WTC11 (cell line): ENCODE measurements at regions not wholly inside any gene's neighbourhood (a gene's known extent, or its start where the extent isn't known, plus 50 kb on each side); places are given as distances from the start of the nearest gene placed in this dataset.

Experiments
- ATAC-seq: fragments of 200-7000 bp; cut with Tn5 transposase; 2 replicates; pipeline ENCODE4 v1.10.0; 2021; ENCODE audit warnings: mild to moderate bottlenecking, moderate library complexity
- CTCF ChIA-PET: fragments of 300-600 bp; sonication (Branson Sonifier 250); formaldehyde crosslinking; loops from one replicate; lab custom pipeline; 2021; ENCODE audit warnings: antibody characterized with exemption; lab: Charles Lee
- POLR2A ChIA-PET: fragments of 350-600 bp; sonication (Branson Sonifier 250); formaldehyde crosslinking; loops from one replicate; lab custom pipeline; 2021; ENCODE audit warnings: antibody characterized with exemption; lab: Charles Lee
- DNase-seq: peaks from one replicate; pipeline ENCODE4 v3.0.0; 2021; ENCODE audit warnings: low spot score
- H3K27ac Mint-ChIP-seq: 2 replicates; pipeline ENCODE4 v1.8.0; 2021; ENCODE audit warnings: mixed read lengths
- H3K27me3 Mint-ChIP-seq: 2 replicates; pipeline ENCODE4 v1.8.0; 2021; ENCODE audit warnings: low read depth, mild to moderate bottlenecking, moderate library complexity, mixed read lengths
- H3K36me3 Mint-ChIP-seq: 2 replicates; pipeline ENCODE4 v1.8.0; 2021; ENCODE audit warnings: mixed read lengths
- H3K4me1 Mint-ChIP-seq: 2 replicates; pipeline ENCODE4 v1.8.0; 2022; ENCODE audit warnings: mixed read lengths
- H3K4me3 Mint-ChIP-seq: 2 replicates; pipeline ENCODE4 v1.8.0; 2021; ENCODE audit warnings: mild to moderate bottlenecking, moderate library complexity, mixed read lengths
- H3K9me3 Mint-ChIP-seq: 2 replicates; pipeline ENCODE4 v1.8.0; 2021; ENCODE audit warnings: mixed read lengths
- CREM ChIP-seq: sonication (generic); formaldehyde crosslinking; IDR thresholded peaks from 2 replicates; pipeline ENCODE4 v1.8.1; 2022; ENCODE audit warnings: mild to moderate bottlenecking, missing genetic modification reagents, moderate library complexity
- ELF4 ChIP-seq: sonication (generic); formaldehyde crosslinking; IDR thresholded peaks from 2 replicates; pipeline ENCODE4 v1.8.1; 2022; ENCODE audit warnings: low read depth, mild to moderate bottlenecking, moderate library complexity, missing genetic modification reagents
- EMX1 ChIP-seq: fragments of 250-450 bp; sonication (Bioruptor Pico); IDR thresholded peaks from 2 replicates; pipeline ENCODE4 v1.8.0; 2021; ENCODE audit warnings: mild to moderate bottlenecking
- MXD4 ChIP-seq: fragments of 250-450 bp; sonication (Bioruptor Pico); IDR thresholded peaks from 2 replicates; pipeline ENCODE4 v1.8.0; 2021; ENCODE audit warnings: mild to moderate bottlenecking, moderate library complexity, borderline replicate concordance
- PRRX2 ChIP-seq: fragments of 250-450 bp; sonication (Bioruptor Pico); IDR thresholded peaks from 2 replicates; pipeline ENCODE4 v1.8.0; 2021; ENCODE audit warnings: mild to moderate bottlenecking
- RORB ChIP-seq: fragments of 250-450 bp; sonication (Bioruptor Pico); IDR thresholded peaks from 2 replicates; pipeline ENCODE4 v1.9.0; 2021; ENCODE audit warnings: mild to moderate bottlenecking
- SMAD4 ChIP-seq: sonication (generic); formaldehyde crosslinking; IDR thresholded peaks from 2 replicates; pipeline ENCODE4 v1.8.0; 2022; ENCODE audit warnings: mild to moderate bottlenecking, missing genetic modification reagents
- ZNF138 ChIP-seq: sonication (generic); formaldehyde crosslinking; conservative IDR thresholded peaks from 2 replicates; pipeline ENCODE4 v1.8.1; 2022; ENCODE audit warnings: mild to moderate bottlenecking, moderate library complexity, missing genetic modification reagents
- ZNF263 ChIP-seq: sonication (generic); formaldehyde crosslinking; IDR thresholded peaks from 2 replicates; pipeline ENCODE4 v1.8.1; 2022; ENCODE audit warnings: low read depth, mild to moderate bottlenecking, moderate library complexity, missing genetic modification reagents
- ZNF671 ChIP-seq: fragments of 250-450 bp; sonication (Bioruptor Pico); IDR thresholded peaks from 2 replicates; pipeline ENCODE4 v1.8.0; 2021; ENCODE audit warnings: mild to moderate bottlenecking
- ZSCAN18 ChIP-seq: fragments of 250-450 bp; sonication (Bioruptor Pico); IDR thresholded peaks from 2 replicates; pipeline ENCODE4 v2.1.2; 2022; ENCODE audit warnings: mild to moderate bottlenecking, moderate library complexity
- TF ChIP-seq, protein P1 (sequence below): sonication (generic); formaldehyde crosslinking; IDR thresholded peaks from 2 replicates; pipeline ENCODE4 v1.8.1; 2022; ENCODE audit warnings: mild to moderate bottlenecking, moderate library complexity, missing genetic modification reagents
- TF ChIP-seq, protein P2 (sequence below): sonication (generic); formaldehyde crosslinking; conservative IDR thresholded peaks from 2 replicates; pipeline ENCODE4 v1.8.1; 2023; ENCODE audit warnings: mild to moderate bottlenecking, low read depth, missing genetic modification reagents, moderate library complexity
- TF ChIP-seq, protein P3 (sequence below): fragments of 250-450 bp; sonication (Bioruptor Pico); IDR thresholded peaks from 2 replicates; pipeline ENCODE4 v1.9.0; 2021; ENCODE audit warnings: mild to moderate bottlenecking, borderline replicate concordance
- TF ChIP-seq, protein P4 (sequence below): fragments of 250-450 bp; sonication (Bioruptor Pico); IDR thresholded peaks from 2 replicates; pipeline ENCODE4 v1.9.0; 2021; ENCODE audit warnings: mild to moderate bottlenecking
- TF ChIP-seq, protein P5 (sequence below): sonication (generic); formaldehyde crosslinking; IDR thresholded peaks from 2 replicates; pipeline ENCODE4 v1.8.0; 2022; ENCODE audit warnings: missing genetic modification reagents
- TF ChIP-seq, protein P6 (sequence below): sonication (generic); formaldehyde crosslinking; IDR thresholded peaks from 2 replicates; pipeline ENCODE4 v1.8.1; 2022; ENCODE audit warnings: mild to moderate bottlenecking, missing genetic modification reagents, moderate library complexity, borderline replicate concordance

GRCh38 chr7:41401833-41402232 is 301.1 kb downstream of the INHBA start:
- ChIA-PET POLR2A (no interaction called here), CTCF (interaction anchor here (1.4 to 1.5 kb wide), 2 partner anchors 298 to 303 kb away, joined by 3 to 5 read pairs; no protein-coding TSS in a partner anchor)
- no peak for ATAC-seq
- TF ChIP-seq SMAD4 (CRISPR knock-in tag): no peak
- TF ChIP-seq, protein P1, sequence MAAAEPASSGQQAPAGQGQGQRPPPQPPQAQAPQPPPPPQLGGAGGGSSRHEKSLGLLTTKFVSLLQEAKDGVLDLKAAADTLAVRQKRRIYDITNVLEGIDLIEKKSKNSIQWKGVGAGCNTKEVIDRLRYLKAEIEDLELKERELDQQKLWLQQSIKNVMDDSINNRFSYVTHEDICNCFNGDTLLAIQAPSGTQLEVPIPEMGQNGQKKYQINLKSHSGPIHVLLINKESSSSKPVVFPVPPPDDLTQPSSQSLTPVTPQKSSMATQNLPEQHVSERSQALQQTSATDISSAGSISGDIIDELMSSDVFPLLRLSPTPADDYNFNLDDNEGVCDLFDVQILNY (CRISPR knock-in tag): no peak
- TF ChIP-seq, protein P2, sequence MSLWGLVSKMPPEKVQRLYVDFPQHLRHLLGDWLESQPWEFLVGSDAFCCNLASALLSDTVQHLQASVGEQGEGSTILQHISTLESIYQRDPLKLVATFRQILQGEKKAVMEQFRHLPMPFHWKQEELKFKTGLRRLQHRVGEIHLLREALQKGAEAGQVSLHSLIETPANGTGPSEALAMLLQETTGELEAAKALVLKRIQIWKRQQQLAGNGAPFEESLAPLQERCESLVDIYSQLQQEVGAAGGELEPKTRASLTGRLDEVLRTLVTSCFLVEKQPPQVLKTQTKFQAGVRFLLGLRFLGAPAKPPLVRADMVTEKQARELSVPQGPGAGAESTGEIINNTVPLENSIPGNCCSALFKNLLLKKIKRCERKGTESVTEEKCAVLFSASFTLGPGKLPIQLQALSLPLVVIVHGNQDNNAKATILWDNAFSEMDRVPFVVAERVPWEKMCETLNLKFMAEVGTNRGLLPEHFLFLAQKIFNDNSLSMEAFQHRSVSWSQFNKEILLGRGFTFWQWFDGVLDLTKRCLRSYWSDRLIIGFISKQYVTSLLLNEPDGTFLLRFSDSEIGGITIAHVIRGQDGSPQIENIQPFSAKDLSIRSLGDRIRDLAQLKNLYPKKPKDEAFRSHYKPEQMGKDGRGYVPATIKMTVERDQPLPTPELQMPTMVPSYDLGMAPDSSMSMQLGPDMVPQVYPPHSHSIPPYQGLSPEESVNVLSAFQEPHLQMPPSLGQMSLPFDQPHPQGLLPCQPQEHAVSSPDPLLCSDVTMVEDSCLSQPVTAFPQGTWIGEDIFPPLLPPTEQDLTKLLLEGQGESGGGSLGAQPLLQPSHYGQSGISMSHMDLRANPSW (CRISPR knock-in tag): no peak
- TF ChIP-seq, protein P3, sequence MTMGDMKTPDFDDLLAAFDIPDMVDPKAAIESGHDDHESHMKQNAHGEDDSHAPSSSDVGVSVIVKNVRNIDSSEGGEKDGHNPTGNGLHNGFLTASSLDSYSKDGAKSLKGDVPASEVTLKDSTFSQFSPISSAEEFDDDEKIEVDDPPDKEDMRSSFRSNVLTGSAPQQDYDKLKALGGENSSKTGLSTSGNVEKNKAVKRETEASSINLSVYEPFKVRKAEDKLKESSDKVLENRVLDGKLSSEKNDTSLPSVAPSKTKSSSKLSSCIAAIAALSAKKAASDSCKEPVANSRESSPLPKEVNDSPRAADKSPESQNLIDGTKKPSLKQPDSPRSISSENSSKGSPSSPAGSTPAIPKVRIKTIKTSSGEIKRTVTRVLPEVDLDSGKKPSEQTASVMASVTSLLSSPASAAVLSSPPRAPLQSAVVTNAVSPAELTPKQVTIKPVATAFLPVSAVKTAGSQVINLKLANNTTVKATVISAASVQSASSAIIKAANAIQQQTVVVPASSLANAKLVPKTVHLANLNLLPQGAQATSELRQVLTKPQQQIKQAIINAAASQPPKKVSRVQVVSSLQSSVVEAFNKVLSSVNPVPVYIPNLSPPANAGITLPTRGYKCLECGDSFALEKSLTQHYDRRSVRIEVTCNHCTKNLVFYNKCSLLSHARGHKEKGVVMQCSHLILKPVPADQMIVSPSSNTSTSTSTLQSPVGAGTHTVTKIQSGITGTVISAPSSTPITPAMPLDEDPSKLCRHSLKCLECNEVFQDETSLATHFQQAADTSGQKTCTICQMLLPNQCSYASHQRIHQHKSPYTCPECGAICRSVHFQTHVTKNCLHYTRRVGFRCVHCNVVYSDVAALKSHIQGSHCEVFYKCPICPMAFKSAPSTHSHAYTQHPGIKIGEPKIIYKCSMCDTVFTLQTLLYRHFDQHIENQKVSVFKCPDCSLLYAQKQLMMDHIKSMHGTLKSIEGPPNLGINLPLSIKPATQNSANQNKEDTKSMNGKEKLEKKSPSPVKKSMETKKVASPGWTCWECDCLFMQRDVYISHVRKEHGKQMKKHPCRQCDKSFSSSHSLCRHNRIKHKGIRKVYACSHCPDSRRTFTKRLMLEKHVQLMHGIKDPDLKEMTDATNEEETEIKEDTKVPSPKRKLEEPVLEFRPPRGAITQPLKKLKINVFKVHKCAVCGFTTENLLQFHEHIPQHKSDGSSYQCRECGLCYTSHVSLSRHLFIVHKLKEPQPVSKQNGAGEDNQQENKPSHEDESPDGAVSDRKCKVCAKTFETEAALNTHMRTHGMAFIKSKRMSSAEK (CRISPR knock-in tag): no peak
- no peak for TF ChIP-seq ZNF671 (CRISPR knock-in tag)
- no peak for TF ChIP-seq ZNF263
- TF ChIP-seq, protein P4, sequence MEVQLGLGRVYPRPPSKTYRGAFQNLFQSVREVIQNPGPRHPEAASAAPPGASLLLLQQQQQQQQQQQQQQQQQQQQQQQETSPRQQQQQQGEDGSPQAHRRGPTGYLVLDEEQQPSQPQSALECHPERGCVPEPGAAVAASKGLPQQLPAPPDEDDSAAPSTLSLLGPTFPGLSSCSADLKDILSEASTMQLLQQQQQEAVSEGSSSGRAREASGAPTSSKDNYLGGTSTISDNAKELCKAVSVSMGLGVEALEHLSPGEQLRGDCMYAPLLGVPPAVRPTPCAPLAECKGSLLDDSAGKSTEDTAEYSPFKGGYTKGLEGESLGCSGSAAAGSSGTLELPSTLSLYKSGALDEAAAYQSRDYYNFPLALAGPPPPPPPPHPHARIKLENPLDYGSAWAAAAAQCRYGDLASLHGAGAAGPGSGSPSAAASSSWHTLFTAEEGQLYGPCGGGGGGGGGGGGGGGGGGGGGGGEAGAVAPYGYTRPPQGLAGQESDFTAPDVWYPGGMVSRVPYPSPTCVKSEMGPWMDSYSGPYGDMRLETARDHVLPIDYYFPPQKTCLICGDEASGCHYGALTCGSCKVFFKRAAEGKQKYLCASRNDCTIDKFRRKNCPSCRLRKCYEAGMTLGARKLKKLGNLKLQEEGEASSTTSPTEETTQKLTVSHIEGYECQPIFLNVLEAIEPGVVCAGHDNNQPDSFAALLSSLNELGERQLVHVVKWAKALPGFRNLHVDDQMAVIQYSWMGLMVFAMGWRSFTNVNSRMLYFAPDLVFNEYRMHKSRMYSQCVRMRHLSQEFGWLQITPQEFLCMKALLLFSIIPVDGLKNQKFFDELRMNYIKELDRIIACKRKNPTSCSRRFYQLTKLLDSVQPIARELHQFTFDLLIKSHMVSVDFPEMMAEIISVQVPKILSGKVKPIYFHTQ: no peak
- TF ChIP-seq ZNF138 (CRISPR knock-in tag): no peak
- TF ChIP-seq ZSCAN18 (CRISPR knock-in tag): no peak
- no peak for TF ChIP-seq MXD4 (CRISPR knock-in tag)
- no peak for TF ChIP-seq ELF4 (CRISPR knock-in tag)
- no peak for TF ChIP-seq EMX1 (CRISPR knock-in tag)
- no peak for TF ChIP-seq CREM (CRISPR knock-in tag)
- no peak for TF ChIP-seq PRRX2 (CRISPR knock-in tag)
- TF ChIP-seq RORB: no peak
- TF ChIP-seq, protein P5, sequence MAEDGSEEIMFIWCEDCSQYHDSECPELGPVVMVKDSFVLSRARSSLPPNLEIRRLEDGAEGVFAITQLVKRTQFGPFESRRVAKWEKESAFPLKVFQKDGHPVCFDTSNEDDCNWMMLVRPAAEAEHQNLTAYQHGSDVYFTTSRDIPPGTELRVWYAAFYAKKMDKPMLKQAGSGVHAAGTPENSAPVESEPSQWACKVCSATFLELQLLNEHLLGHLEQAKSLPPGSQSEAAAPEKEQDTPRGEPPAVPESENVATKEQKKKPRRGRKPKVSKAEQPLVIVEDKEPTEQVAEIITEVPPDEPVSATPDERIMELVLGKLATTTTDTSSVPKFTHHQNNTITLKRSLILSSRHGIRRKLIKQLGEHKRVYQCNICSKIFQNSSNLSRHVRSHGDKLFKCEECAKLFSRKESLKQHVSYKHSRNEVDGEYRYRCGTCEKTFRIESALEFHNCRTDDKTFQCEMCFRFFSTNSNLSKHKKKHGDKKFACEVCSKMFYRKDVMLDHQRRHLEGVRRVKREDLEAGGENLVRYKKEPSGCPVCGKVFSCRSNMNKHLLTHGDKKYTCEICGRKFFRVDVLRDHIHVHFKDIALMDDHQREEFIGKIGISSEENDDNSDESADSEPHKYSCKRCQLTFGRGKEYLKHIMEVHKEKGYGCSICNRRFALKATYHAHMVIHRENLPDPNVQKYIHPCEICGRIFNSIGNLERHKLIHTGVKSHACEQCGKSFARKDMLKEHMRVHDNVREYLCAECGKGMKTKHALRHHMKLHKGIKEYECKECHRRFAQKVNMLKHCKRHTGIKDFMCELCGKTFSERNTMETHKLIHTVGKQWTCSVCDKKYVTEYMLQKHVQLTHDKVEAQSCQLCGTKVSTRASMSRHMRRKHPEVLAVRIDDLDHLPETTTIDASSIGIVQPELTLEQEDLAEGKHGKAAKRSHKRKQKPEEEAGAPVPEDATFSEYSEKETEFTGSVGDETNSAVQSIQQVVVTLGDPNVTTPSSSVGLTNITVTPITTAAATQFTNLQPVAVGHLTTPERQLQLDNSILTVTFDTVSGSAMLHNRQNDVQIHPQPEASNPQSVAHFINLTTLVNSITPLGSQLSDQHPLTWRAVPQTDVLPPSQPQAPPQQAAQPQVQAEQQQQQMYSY (CRISPR knock-in tag): no peak
- TF ChIP-seq, protein P6, sequence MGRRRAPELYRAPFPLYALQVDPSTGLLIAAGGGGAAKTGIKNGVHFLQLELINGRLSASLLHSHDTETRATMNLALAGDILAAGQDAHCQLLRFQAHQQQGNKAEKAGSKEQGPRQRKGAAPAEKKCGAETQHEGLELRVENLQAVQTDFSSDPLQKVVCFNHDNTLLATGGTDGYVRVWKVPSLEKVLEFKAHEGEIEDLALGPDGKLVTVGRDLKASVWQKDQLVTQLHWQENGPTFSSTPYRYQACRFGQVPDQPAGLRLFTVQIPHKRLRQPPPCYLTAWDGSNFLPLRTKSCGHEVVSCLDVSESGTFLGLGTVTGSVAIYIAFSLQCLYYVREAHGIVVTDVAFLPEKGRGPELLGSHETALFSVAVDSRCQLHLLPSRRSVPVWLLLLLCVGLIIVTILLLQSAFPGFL (CRISPR knock-in tag): no peak
- no peak overlapping the region for H3K27ac Mint-ChIP-seq
- no peak for DNase-seq
- no peaks in the 10 kb centered on the region for H3K36me3 Mint-ChIP-seq
- peaks cover 4% of the 10 kb centered on the region for H3K9me3 Mint-ChIP-seq
- peaks cover 21% of the 10 kb centered on the region for H3K4me1 Mint-ChIP-seq
- no peak overlapping the region for H3K4me3 Mint-ChIP-seq
- no peaks in the 10 kb centered on the region for H3K27me3 Mint-ChIP-seq
